DND-41 (cell line): ENCODE measurements at regions not wholly inside any gene's neighbourhood (a gene's known extent, or its start where the extent isn't known, plus 50 kb on each side); places are given as distances from the start of the nearest gene placed in this dataset.

Experiments used
- ATAC-seq: fragments of 200-7000 bp; cut with Tn5 transposase; 3 replicates; pipeline ENCODE4 v1.9.1; 2021; ENCODE audit warnings: low read depth; ENCODE audit not compliant: insufficient read depth
- DNase-seq: peaks from one replicate; pipeline ENCODE4 v3.0.0-alpha.2; 2020
- H2AFZ ChIP-seq: 2 replicates; pipeline ENCODE4 v1.6.0; 2012; ENCODE audit warnings: low read depth, low read length
- H3K27ac ChIP-seq: 2 replicates; pipeline ENCODE4 v1.5.1; 2012; ENCODE audit warnings: low read length, inconsistent platforms
- H3K27me3 ChIP-seq: fragments of 200-600 bp; sonication (generic); 2 replicates; pipeline ENCODE4 v1.6.0; 2012; ENCODE audit warnings: low read length, mild to moderate bottlenecking, inconsistent platforms; ENCODE audit not compliant: insufficient read depth, poor library complexity
- H3K36me3 ChIP-seq: 2 replicates; pipeline ENCODE4 v1.5.1; 2012; ENCODE audit warnings: low read length, inconsistent platforms; ENCODE audit not compliant: insufficient read depth
- H3K4me1 ChIP-seq: 2 replicates; pipeline ENCODE4 v1.5.1; 2012; ENCODE audit warnings: mild to moderate bottlenecking, low read length; ENCODE audit not compliant: insufficient read depth
- H3K4me2 ChIP-seq: 2 replicates; pipeline ENCODE4 v1.6.0; 2012; ENCODE audit warnings: mild to moderate bottlenecking, moderate library complexity, low read length, inconsistent platforms; ENCODE audit not compliant: insufficient read depth
- H3K4me3 ChIP-seq, 2 experiments: fragments of 200-600 bp in 1 of 2; shearing (Covaris generic) in 1 of 2; 2 replicates each; pipeline ENCODE4 v1.5.1; 2012 to 2016; ENCODE audit warnings: inconsistent platforms in 2 of 2, low read length in 2 of 2, mild to moderate bottlenecking in 2 of 2, low read depth in 1 of 2, moderate library complexity in 1 of 2
- H3K79me2 ChIP-seq: 2 replicates; pipeline ENCODE4 v1.6.0; 2012; ENCODE audit warnings: low read length, inconsistent platforms; ENCODE audit not compliant: insufficient read depth
- H3K9ac ChIP-seq: 2 replicates; pipeline ENCODE4 v1.6.0; 2012; ENCODE audit warnings: low read depth, mild to moderate bottlenecking, inconsistent platforms, low read length, moderate library complexity
- H3K9me3 ChIP-seq: 2 replicates; pipeline ENCODE4 v1.5.1; 2012; ENCODE audit warnings: low read length, moderate library complexity, mild to moderate bottlenecking, inconsistent platforms; ENCODE audit not compliant: insufficient read depth, severe bottlenecking
- H4K20me1 ChIP-seq: 2 replicates; pipeline ENCODE4 v1.6.0; 2012; ENCODE audit warnings: low read length; ENCODE audit not compliant: insufficient read depth
- CTCF ChIP-seq: IDR thresholded peaks from 2 replicates; pipeline ENCODE4 v1.5.1; 2012; ENCODE audit warnings: borderline replicate concordance, low read length, moderate library complexity, mild to moderate bottlenecking; ENCODE audit not compliant: poor library complexity, severe bottlenecking; ENCODE audit errors: extremely low read depth
- EZH2 ChIP-seq: IDR thresholded peaks from 3 replicates; pipeline ENCODE4 v1.6.1; 2012; ENCODE audit warnings: borderline replicate concordance, low read depth, mild to moderate bottlenecking, moderate library complexity, low read length, inconsistent platforms; ENCODE audit not compliant: severe bottlenecking

- Histone ChIP-seq H3K27me3 (no peaks in the 10 kb centered on the region), H3K9me3 (no peaks in the 10 kb centered on the region), H3K4me1 (peaks cover 31% of the 10 kb centered on the region), H3K4me2 (no peak overlapping the region), H3K27ac (no peak overlapping the region), H3K36me3 (no peaks in the 10 kb centered on the region), H4K20me1 (no peaks in the 10 kb centered on the region), H3K4me3 (no peak overlapping the region), H3K9ac (no peak overlapping the region), H3K79me2 (no peaks in the 10 kb centered on the region), H2AFZ (no peak overlapping the region)
- TF ChIP-seq CTCF (no peak), EZH2 (no peak)
- no peak for ATAC-seq
- no peak for DNase-seq
These were observed 105.5 kb upstream of the NEUROD1 start for GRCh38 chr2:181785691-181786344.

GRCh38 chr2:181786371-181787228, 104.9 kb upstream of the ITPRID2 start:
- Histone ChIP-seq H3K9ac (no peak overlapping the region), H3K9me3 (no peaks in the 10 kb centered on the region), H3K4me3 (no peak overlapping the region), H3K4me2 (no peak overlapping the region), H3K36me3 (no peaks in the 10 kb centered on the region), H4K20me1 (no peaks in the 10 kb centered on the region), H3K79me2 (no peaks in the 10 kb centered on the region), H3K4me1 (peaks cover 34% of the 10 kb centered on the region), H3K27ac (0 out of 2 replicates have a peak overlapping the region, but pooled peaks have one; percentile 25), H2AFZ (0 out of 2 replicates have a peak overlapping the region, but pooled peaks have one; percentile 1), H3K27me3 (no peaks in the 10 kb centered on the region)
- DNase-seq (no peak), ATAC-seq (no peak)
- TF ChIP-seq CTCF (no peak), EZH2 (no peak)

- Histone ChIP-seq H3K4me1 (peaks cover 43% of the 10 kb centered on the region), H3K4me3 (no peak overlapping the region), H3K36me3 (no peaks in the 10 kb centered on the region), H2AFZ (peak overlapping the region; percentile 48), H3K4me2 (no peak overlapping the region), H3K9ac (no peak overlapping the region), H4K20me1 (no peaks in the 10 kb centered on the region), H3K27ac (peak overlapping the region; percentile 38), H3K79me2 (no peaks in the 10 kb centered on the region), H3K27me3 (no peaks in the 10 kb centered on the region), H3K9me3 (no peaks in the 10 kb centered on the region)
- ATAC-seq: no peak
- TF ChIP-seq CTCF: no peak
- no peak for TF ChIP-seq EZH2
- DNase-seq: no peak
These were observed 104.1 kb upstream of the ITPRID2 start for GRCh38 chr2:181787310-181788048.
